HG03432 (cell line): ENCODE measurements at regions not wholly inside any gene's neighbourhood (a gene's known extent, or its start where the extent isn't known, plus 50 kb on each side); places are given as distances from the start of the nearest gene placed in this dataset.
"Not testable (repeated sequence)": the region's sequence is repeated elsewhere in the genome, so short reads cannot be mapped to it uniquely, and the experiment has no call there.

Source experiments
- ATAC-seq: cut with Tn5 transposase; IDR thresholded peaks from one replicate; pipeline ENCODE4 v1.9.1; 2021; ENCODE audit warnings: mild to moderate bottlenecking, moderate library complexity; ENCODE audit not compliant: unreplicated experiment

DNA sequence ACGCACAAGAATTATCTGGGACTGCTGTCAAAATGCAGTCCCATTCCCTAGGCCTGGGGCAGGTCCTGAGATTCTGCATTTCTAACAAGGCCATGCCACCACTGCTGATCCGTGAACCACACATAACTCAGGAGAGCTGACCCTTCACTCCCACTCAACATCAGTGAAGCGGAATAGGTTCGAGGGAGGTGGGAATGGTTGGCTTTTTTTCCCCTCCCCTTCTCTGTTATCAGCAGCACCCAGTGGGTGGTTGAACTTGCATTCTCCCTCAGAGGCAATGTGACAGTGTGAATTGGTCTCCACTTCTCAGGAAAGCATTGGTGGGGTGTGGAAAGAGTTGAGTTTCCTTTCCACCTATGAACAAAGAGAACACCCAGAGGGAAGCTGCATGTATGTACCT lies 344.3 kb downstream of the GADD45G start:
- no peak for ATAC-seq

DNA sequence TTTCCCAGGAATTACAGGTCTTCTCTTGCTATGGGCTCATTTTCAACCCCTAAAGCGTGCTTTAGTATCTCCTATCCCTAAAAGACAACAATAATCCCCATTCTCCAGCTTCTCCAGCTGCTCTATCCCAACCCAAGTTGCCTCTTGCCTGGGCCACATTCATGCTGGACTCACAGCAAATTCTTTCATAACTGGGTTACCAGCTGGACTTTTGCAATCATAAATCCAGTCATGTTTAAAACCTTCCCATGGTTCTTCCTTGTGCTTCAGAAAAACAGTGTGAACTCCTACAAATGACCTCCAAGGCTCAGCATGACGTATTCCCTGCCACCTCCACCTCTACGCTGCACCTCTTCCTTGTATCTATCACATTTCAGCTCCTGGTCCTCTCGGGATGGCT lies 346.9 kb downstream of the GADD45G start:
- no peak for ATAC-seq

GRCh38 chr9:89952401-89952800 lies 347.6 kb downstream of the GADD45G start:
- ATAC-seq: peak; percentile 65

- ATAC-seq: not testable (repeated sequence)
These were observed 348.5 kb downstream of the GADD45G start for GRCh38 chr9:89953263-89953662.

GRCh38 chr9:89953824-89954615 lies 349.2 kb downstream of the GADD45G start:
- no peak for ATAC-seq

- ATAC-seq: no peak
These were observed 350.3 kb downstream of the GADD45G start for GRCh38 chr9:89955144-89955543.

GRCh38 chr9:89955626-89956025 lies 350.8 kb downstream of the GADD45G start:
- no peak for ATAC-seq

DNA sequence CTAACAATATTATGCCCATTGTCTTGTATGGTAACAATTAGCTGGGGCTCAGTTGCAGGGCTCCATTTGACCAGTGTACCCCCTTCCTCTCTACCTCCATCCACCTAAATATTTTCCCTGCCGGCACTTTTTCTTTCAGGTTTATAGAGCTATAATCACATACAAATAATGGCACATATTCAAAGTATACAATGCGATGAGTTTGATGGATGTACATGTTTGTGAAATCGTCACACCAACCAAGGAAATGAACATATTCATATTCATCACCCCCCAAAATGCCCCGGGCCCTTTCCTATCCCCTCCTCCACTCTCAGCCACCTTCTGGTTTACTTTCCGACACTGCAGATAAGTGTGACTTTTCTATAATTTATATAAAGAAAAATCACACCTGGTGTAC lies 351.5 kb downstream of the GADD45G start:
- ATAC-seq: no peak

DNA sequence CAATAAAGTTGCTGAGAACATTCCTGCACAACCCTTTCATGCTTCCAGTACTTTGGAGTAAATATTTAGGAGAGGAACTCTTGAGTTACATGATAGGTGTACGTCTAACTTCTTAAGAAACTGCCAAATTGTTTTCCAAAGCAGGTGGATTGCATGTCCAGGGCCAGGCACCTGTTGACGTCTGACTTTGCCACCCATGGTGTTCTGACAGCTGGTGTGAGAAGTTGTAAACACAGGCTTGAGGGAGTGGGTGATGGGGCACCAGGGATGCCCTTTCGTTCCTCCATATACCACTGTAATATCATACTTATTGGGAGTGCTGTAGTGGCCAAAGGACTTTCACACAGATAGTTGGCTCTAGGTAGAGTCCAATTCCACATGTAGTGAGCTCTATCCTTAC lies 352.1 kb downstream of the GADD45G start:
- ATAC-seq: no peak

- ATAC-seq: no peak
These were observed 353.3 kb downstream of the GADD45G start for GRCh38 chr9:89958086-89958485.

DNA sequence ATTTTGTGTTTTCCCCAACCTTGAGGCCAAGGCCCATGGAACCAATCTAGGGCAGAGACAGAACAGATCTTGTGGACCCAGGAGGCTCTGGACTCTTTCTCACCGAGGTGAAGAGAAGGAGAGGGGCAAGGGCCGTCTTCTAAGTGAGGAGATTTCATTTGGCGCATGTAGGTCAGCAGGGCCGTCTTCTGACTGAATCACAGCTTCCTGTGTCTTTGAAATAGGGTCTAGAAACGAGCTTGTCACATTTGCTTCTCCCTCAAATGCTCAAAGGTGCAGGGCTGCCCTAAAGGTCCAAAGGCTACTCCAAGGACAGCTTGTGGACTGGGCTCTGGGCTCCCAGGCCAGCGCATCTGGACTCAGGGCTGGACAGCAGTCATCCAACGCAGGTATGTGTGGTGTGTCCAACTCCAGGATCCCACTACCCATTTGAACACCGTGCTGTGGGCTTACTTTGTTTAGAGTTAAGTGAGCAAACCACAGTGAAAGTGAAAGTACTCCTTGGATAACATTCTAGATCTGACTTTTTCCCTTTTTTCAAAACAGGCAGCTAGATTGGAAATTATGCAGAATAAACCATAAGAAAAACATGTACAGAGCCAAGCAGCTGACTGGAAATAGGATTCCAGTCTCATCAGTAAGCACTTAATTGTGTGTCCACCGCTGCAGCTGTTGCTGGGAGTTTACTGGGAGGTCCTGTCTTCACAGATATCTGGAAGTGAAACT lies 357.0 kb downstream of the GADD45G start:
- no peak for ATAC-seq

- ATAC-seq: no peak
These were observed 358.5 kb downstream of the GADD45G start for GRCh38 chr9:89963280-89963679.

GRCh38 chr9:89967527-89967926 lies 362.7 kb downstream of the GADD45G start:
- no peak for ATAC-seq

- ATAC-seq: no peak
These were observed 364.4 kb downstream of the GADD45G start for GRCh38 chr9:89969156-89969675.

DNA sequence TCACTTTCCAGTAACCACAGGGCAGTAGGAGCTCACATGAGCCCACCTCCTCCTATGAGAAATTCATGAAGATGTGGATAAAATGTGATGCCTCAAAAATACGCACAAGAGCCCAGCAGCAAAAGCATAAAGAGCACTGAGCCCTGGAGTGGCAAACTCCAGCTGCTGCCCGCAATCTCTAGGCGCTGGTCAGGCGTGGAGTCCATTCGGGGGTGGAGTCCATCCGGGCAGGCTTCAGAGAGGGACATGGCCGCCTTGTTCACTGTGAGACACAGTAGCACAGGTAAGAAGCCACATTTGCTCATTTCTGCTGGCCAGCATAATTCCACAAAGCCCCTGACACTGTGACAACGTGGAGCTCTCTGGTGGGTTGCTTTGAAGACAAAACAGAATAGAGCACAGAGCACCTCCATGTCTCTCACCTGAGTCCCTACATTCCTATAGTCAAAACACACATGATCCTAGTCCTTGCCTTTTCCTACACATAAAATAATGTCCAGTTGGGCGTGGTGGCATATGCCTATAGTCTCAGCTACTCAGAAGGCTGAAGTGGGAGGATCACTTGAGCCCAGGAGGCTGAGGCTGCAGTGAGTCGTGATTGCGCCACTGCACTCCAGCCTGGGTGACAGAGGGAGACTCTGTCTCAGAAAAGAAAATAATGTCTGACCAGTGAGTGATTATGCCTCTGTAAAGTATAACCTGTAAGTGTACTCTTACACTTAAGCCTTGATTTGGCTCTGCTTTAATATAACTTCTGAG lies 365.2 kb downstream of the GADD45G start:
- no peak for ATAC-seq

- no peak for ATAC-seq
These were observed 365.9 kb downstream of the GADD45G start for GRCh38 chr9:89970701-89971100.

DNA sequence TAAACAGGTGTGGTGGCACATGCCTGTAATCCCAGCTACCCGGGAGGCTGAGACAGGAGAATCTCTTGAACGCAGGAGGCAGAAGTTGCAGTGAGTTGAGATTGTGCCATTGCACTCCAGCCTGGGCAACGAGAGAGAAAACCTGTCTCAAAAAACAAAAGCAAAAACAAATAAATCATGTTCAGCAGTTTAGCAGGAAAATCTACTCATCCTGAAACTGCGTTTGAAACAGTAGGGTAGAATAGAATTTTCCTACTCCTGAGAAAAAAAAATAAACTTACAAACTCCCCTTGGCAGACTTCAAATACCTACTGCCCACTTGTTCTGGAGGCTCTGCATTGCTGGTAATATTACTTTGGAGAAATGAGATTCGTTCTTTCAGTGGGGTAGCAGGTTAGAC lies 367.7 kb downstream of the GADD45G start:
- ATAC-seq: no peak

GRCh38 chr9:89974582-89974981 lies 369.8 kb downstream of the GADD45G start:
- ATAC-seq: no peak

- no peak for ATAC-seq
These were observed 370.2 kb downstream of the GADD45G start for GRCh38 chr9:89975024-89975423.

- ATAC-seq: no peak
These were observed 370.8 kb downstream of the GADD45G start for GRCh38 chr9:89975630-89976029.

- ATAC-seq: no peak
These were observed 373.4 kb downstream of the GADD45G start for GRCh38 chr9:89978185-89978584.
